Activated gamma-delta T cell treated with anti-CD3 and anti-CD28 coated beads, Interleukin-2, amount 50 U/mL, for 16 hours (primary cell): ENCODE measurements at regions not wholly inside any gene's neighbourhood (a gene's known extent, or its start where the extent isn't known, plus 50 kb on each side); places are given as distances from the start of the nearest gene placed in this dataset.

ENCODE experiments used
- DNase-seq: peaks from one replicate; pipeline ENCODE4 v3.0.0-alpha.2; 2020; ENCODE audit warnings: low read depth

DNA sequence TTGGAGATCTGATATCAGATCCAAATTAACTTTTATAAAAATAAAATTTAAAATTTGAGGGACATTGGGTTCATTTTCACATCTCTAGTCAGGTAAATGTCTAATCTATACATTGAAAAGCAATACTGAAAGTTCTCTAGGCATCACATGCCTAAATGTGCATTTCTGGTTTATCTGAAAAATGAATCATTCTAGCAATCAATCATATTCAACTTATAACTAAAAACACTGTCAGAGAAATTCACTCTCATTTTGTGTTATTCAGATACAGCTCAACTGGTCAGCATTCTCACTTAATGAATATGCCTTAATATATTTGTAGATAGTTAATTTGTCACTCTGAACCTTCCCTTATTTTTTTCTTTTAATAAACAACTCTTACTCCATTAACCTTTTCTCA lies 243.2 kb downstream of the CASP12 start:
- no peak for DNase-seq

DNA sequence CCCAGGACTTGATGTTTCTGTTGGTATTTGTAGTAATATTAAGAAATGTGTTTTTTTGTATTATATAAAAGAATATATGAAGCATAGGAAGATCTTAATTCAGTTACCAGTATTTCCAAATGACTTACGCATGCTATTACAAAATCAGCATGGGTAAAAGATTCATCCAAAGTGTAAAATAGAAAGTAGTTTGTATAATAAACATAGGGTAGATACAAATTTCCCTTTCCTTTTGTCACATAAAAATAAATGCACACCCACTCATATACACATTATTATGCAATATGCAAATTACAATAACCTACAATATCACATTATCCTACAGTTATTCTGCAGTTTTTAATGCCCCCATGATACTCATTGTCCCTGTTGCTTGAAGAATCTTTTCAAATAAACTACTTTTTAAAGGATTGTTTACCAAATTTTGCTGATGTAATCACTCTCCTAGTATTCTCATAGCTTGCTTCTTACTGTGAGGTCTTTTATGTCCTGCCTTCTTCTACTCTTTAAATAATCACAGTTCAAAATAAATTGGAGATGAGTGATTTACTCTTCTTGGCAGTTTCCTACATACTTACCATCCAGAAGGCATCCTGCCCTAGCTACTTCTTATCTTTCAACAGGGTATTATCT lies 244.0 kb downstream of the CASP12 start:
- DNase-seq, result no peak

DNA sequence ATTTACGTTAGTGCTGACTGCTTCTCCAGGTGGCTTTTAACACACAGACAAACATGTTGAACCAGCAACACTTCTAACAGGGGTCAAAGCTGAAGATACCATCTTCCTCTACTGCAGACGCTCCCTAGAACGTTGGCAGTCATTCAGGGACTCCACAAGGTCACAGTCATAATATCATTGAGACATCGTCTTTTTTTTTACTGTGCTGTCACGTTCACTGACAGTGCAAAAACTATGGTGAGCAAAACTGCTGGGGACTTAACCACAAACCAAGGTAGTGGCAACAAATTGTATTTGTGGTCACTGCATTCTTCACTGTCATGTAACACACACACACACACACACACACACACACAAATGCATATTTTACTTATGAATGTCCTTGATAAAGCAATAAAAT lies 244.9 kb downstream of the CASP12 start:
- no peak for DNase-seq

DNA sequence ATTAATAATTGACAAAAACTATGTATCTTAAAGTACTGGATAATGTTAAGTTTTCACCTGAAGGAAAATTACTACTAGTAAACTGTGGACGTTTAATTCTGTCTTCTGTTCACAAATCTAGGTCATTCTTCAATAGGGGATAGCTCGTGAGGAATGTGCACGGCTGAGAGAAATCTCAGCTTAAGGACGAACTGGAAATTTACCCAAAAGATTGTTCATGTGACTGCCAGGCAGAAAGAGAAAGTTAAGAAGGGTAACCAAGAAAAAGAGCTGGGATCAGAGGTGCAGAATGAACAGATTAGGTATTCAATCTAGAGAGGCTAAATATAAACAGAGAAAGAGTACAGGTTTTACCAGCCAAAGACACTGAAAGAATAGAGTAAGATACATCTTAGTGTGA lies 245.3 kb downstream of the CASP12 start:
- no peak for DNase-seq

DNA sequence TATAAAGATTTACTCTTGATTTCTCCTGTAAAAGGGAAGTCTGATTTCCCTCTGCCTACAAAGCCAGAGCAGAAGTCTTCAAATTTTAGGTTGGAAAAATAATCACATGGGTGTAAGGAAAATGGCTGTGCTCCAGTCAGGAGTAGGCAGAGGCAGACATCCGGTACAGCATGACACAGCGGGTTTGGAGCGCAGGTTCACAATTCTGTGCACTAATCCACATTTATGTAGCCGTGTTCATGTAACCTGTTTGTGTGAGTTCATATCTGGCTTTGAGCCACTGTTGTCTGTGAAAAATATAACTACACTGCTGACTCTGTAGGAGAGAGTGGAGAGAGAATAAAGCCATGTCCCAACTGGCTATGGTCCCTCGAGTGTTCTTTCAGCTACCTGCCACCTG lies 248.0 kb downstream of the CASP12 start:
- no peak for DNase-seq

DNA sequence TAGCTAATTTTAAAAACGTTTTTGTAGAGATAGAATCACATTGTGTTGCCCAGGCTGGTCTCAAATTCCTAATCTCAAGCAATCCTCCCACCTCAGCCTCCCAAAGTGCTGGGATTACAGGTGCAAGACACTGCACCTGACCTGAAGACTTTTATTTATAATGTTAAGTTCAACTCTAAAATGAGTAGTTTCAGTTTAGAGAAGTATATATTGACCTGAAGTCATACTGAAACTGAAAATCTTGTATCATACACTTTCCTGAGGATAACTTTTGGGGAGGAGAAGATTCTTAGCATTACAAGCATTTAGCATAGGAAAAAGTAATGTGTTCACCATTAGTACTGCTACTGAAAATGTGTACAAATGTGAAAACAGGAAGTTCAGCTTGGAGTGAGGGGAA lies 249.3 kb downstream of the CASP12 start:
- DNase-seq, result no peak

DNA sequence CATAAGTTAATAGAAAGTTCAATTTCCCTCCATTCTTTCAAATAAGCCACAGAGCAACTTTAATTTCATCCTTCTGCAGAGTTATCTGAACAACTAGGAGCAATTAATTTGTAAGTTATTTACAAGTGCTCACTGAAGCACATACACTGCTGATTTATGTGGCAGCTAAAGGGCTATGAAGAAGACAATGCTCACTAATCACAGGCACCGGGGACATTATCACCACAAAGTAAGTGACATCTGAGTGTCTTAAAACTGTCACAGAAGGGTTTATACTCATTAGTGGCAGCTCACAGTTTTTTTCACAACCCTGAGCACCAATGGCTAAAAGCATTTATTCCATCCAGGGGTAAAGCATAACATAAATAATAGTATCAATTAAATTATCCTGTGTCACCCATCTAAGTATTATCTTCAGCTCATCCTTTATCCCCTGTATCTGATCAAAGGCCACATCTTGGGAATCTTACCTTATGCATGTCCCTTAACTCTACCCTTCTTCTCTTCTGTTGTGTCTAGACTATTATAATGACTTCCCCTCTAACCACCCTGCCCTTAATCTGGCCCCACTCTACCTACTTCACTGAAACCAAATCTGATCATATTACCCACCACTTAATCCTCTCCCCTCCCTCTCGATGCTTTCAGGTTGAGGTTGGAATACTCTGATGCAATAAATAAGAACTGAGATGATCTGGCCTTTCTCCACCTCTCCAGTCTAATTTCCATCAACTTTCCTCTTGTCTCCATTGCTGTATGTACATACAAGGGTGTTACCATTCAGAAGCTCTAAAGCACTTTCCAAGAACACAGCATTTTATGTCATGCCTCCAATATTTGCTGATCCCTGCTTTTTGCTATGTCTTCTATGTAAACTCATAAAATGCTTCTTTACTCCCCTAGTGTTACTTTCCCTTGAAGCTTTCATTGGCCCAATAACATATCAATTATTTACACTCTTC lies 252.7 kb downstream of the CASP12 start:
- no peak for DNase-seq

DNA sequence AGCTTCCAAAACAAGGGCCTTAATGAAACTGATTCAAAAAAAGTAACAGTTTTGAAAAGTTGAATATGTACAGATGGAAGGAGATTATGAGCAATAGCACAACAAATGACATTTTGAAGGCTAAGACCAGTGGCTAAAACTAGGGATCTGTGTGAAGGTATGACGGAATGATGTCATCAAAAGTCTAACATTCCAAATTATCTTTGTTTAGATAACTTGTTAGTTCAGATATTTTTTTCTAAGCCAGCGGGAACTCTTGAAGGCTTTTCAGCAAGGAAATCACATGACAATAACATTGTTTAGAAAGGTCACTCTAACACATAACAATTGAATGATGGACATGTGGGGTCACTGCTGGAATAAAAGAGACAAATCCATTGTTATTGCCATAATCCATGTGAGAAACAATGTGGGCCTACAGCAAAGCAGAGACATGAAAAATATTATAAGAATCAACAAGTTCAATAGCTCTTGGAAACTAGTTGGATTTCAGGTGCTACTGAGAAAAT lies 260.5 kb downstream of the CASP12 start:
- no peak for DNase-seq

DNA sequence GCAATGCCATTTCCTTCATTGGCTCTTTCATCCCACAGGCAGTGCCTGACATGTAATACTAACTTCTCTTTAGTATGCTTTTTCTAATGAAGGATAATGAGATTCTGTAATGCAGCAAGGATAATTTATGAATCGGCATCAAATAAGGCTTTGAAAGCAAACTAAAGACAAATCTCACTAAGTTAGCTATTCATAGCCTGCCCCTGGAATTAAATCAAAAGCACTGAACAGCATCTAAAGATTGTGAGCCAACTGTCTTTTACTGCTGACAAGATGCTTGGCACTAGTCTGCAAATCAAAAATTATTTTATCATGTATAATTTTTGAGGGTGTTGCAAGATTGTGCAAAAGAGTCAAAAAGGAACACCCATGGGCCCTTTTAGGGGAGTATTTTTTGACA lies 265.0 kb downstream of the CASP12 start:
- DNase-seq, result no peak

DNA sequence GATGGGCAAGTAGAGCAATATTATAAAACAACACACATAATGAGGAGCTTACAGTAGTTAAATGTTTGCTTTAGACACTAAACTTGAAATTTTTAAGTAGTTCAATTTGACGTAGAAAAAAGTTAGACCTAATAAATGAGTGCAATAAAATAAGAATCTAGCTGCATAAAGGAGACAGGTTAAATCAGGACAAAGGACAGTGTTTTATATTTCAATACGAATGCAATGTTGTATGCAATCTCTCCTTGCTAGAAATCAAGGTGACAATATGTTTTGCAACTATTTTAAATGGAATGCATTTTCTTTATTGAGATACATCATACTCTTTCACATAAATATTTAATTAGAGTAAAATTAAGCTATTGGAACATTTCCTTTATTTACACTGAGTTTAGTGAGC lies 267.9 kb downstream of the CASP12 start:
- DNase-seq, result no peak

DNA sequence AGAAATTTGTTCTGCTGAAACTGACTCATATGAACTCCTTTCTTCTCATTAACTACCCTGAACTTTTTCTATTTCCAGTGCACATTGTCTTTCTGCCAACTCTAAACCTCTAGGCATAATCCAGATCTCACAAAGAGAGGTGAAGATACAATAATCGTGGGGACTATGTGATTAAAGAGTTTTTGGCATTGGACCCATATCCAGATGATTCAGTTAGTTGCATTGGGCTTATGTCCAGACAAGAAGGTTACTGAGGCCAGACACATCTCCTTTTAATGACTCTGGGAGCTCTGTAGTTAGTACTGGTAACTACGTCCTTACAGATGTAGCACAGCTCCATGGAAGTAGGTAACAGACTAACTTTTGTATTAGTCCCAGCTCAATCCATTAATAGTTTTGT lies 273.0 kb downstream of the CASP12 start:
- DNase-seq, result no peak

DNA sequence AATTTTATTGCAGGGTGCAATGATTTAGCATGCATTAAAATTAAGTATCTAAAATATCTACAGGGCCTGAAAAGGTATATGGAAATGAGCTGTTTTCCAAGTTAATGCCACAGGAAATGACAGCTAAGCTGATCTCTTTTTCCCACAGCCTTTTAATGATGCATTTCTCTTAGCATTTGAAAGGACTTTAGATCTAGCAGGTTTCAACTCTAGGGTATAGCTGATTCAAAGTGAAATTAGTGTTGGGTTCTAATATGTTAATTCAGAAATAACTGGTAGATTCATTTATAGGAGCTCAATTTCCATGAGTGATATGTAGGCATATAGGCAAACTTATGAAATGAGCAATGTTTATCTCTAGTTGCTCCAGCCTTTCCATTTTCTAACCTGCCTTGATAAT lies 274.2 kb downstream of the CASP12 start:
- no peak for DNase-seq

DNA sequence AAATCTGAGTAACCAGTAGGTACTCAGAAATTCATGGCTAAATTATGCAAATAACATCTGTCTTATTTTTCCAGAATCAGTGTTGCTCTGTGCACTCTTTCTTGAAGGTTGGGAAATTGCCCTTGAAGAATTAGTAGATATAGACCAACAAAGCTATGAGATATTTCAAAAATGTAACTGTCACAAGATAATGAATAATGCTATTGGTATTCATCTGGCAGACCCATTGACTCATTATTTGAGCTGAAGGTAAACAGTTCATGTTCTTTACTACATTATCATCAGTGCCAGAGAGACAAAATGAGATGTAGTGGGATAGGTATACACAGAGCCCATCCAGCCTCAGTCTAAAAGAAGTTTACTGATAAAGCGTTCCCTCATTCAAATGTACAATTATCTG lies 274.7 kb downstream of the CASP12 start:
- no peak for DNase-seq

DNA sequence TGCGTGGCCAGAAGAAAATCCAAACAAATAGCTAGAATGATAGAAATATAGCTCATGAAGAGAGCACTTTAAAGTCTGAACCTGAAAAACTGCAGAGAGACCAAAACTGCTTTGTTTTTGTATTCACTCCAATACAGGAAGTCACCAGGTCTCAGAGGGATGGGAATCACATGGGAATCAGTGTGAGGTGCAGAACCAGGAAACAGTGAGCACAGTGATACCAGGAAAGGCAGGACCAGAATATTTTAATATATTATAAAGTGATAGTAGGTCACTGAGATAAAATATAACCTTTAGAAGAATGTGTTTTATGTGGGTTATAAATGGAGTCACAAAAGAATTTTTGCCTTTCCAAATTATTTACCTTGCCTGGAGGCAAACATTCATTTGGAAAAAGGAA lies 277.3 kb downstream of the CASP12 start:
- no peak for DNase-seq

DNA sequence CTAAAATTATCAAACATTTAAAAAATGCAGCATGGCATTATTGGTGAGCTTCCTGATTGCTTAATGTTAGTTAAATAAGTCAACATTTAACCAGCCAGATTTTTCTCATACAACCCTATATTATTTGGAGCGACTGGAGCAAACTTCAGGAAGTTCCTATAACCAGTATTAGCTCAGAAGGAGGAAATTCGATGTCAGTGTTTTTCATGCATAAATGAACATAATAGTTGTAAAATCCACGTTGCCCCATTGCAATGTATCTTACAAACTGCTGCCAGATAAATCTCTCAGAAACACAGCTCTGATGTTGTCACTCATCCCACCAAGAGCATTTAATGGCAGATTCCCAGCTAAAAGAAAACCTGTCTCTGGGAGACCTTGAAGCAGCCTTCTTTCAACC lies 278.5 kb downstream of the CASP12 start:
- no peak for DNase-seq

DNA sequence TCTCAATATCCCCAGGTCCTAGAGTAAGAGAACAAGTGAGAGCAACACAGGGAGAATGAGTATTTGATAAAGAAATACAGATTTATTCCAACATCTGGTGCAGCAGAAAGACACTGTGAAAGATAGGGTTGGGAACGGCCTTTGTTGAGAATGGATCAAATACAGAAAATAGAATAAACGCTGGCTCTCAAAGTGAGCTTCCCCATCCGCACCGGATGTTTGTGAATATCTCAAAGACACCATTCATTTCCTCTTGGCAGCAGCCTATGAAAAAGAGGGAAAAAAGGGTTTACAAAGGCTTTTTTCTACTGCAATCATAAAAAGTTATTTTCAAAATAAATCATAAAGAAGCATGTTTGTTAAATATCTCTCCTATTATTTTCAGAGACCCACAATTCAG lies 279.3 kb downstream of the CASP12 start:
- no peak for DNase-seq

DNA sequence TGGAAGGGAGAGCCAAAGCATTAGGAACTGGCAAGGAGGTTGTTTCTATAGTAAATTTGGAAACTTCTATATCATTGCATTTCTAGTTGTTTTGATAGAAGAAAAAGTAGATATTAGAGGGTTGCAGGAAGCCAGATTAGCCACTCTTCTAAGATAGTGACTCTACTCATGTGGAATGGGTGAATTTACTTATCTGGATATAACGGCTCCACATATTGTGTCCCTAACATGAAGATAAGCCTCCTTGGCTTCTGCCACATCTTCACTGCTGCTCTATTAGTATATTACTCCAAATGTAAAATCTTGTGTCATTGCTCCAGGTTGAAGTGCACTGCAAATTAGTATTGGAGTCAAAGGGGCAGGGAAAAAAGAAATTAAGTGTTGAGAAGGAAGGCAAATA lies 283.3 kb downstream of the CASP12 start:
- DNase-seq, result no peak

DNA sequence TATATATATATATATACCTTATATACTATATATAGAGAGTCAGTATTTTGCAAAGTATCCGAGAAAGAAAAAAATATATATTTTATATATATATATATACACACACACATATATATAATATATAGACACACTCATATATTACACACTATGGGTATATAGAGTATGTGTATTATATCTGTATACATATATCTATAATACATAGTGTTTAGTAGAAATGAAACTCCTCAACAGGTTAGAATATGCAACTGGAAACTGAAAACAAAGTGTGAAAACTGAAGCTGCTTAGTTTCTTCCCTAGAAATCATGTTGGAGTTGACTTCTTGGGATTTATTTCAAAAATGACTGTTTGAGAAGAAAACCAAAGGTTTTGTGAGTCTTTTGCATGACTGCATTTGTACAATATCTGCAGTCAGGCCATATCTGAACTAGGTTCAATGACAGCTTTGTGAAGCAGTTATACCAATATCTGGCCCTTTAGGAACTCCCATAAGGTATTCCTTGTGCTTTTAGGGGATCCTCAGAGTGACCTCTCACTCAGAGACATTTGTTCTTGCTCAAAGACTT lies 284.1 kb downstream of the CASP12 start:
- no peak for DNase-seq

DNA sequence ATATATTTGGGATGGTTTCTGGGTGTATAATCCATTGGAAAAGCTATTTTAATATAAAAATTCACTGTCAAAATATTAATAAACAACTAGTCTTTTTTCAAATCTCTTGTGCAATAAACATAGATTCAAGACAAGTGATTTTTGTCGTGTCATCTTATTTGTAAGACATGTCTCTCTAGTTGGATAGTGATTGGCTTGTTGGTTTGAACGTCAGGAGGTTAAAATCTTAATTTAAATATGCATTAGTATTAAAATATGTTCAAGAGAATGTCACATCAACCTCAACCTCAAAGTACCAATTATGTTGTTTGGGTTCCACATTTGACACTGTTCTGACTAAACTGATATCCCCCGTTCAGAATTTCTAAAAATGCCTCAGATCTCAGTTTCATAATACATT lies 287.6 kb downstream of the CASP12 start:
- DNase-seq, result no peak

DNA sequence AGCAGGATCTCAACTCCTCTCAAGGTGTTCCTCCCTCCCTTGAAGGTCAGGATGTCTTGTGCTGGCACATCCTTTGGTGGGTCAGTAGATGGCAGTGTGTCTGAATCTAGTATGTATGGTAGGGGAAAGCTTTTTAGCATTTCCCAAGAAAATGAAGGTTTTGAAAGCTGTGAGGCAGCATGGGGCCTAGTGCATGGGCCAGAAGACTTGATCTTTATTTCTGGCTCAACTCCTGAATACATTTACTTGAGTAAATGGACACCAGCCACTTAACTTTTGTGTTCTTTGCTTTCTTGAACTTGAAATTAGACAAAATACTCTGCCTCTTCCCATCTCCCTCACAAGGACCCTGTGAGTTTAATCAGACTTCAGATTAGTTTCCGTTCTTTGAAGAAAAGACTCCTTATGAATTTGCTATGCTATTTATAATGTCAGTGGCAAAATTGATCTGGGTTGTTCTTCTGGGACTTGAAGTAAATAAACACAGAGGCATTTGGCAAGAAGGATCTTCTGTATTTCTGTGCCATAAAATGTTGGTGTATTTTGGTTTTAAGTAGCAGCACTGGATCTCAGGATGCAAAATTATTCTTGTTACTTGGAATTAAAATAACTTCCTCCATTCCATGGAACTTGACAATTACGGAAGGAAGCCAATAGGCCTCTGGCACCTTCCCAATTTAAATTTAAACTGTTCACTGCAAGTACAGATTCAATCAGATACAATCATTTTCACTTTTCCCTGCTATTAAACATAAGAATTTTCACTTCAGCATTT lies 288.8 kb downstream of the CASP12 start:
- DNase-seq, result peak; percentile 3

DNA sequence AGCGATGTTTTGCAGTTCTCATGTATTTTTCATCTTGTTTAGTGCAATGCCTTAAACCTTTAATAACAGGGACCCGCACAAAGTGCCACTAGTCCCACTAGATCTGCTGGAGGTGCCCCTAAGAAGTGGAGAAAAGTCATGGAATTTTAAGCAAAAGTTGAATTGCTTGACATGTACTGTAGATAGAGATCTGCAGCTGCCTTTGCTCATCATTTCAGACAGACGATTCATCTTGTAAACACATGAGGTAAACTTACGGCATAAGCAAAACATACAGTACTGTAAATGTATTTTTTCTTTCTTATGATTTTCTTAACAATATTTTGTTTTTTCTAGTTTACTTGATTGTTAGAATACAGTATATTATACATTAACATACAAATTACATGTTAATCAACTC lies 295.6 kb downstream of the CASP12 start:
- DNase-seq, result no peak

DNA sequence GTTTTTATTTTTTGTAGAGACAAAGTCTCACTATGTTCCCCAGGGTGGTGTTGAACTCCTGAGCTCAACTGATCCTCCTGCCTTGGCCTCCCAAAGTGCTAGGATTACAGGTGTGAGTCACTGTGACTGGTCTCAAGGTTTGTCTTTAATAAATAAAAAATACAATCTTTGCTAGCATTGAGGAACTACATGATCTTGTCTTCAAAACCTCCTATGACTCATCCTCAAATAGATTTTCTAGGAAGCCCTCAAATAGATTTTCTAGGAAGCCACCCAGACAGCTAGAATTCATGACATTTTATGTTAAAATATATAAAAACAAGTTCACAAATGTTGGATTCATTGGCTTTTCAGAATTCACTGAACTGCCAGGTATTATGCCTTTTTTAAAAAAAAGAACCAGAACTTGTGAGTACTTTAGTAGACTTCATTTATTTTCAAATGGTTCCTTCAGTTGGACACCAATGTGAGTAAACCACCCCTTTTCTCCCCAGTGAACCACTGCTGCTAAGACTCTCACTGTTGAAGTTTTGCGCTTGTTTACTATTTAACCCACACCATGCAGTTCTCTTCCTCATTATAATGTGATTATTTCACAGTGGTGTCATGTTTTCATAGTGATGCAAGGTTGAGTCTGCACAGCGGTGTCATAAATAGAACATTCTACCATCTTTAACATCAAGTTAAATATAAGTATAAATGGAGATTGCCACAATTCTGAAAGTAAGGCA lies 303.9 kb downstream of the CASP12 start:
- no peak for DNase-seq
